ENCODE measurements at regions not wholly inside any gene's neighbourhood (a gene's known extent, or its start where the extent isn't known, plus 50 kb on each side); places are given as distances from the start of the nearest gene placed in this dataset.
"Not testable (repeated sequence)": the region's sequence is repeated elsewhere in the genome, so short reads cannot be mapped to it uniquely, and the experiment has no call there.

DNA sequence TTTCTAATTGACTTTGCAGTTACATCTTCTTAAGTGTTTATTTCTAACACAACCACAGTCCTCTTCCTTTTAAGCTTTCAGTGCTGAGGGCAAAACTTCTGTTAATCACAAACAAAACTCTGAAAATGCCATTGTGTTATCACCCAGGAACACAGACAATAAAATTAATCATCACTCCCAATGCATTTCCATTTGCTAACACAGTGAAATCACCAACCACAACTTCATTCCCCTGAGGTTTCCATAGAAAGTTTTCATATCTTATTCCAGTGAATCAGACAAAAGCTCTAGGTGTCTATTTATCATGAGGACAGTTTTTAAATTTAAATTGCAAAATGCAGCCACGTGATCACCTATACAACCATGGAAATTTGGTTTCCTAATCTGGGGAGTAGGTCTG, 516.2 kb upstream of the TSPY4 start:
- DNase-seq (ENCODE audit: low read depth) = no peak

DNA sequence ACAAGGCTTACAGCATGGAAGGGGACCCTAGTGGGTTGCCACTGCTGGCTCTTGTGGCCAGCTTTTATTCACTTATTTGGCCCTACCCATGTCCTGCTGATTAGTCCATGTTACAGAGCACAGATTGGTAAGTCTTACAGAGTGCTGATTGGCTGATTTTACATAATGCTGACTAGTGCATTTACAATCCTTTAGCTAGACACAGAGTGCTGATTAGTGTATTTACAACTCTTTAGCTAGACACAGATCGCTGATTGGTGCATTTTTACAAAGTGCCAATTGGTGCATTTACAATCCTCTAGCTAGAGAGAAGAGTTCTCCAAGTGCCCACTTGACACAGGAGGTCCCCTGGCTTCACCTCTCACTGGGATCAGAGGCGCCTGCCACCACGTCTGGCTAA, 485.0 kb upstream of the TSPY4 start:
- no peak for DNase-seq (ENCODE audit: low read depth)

DNA sequence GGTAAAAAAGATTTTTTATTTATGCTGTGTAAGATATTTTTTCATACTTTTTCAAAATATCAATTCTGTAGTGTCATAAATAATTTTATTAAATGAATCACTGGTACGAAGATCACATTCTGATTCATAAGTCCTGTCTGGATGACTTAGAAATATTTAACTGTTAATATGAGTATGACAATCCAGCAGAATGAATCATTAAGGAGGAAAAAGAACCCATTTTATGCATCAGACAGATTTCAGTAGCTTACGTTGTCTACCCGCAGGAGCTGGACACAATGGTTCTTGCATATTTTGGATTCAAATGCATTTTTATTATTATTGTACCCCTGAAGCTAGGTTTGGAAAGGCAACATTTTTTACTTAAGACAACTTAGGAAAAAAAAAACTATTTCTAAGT, 448.9 kb upstream of the TSPY4 start:
- DNase-seq (ENCODE audit: low read depth) = no peak

DNA sequence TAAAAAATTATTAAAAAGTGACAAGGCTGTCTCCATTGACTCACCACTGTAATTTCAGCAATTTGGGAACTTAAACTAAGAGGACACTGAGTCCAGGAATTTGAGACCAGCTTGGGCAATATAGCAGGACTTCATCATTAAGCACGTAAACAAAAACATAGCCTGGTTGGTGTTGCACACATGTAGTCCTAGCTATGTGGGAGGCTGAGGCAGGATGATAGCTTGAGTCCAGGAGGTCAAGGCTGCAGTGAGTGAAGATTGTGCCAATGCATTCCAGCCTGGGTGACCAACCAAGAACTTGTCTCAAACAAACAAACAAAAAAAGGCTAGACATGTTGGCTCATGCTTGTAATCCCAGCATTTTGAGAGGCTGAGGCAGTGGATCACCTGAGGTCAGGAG, 439.4 kb upstream of the TSPY4 start:
- no peak for DNase-seq (ENCODE audit: low read depth)

DNA sequence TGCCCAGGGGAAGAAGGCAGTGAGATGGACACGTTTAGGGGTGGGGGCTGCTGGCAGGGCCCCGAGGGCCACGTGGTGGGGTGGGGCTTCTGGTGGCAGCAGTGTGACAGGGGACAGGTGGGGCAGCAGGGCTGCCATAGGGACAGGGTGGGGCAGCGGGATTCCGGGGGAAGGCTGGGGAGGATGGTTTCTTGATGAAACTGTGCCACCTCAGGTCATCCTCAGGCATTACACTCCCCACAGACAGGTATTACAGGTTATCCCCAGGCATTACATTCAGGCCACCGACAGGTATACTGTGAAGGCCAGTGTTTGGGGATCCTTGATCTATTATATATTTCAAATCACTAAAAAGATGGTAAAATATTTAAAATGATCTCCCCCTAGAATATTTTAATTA, 432.1 kb upstream of the TSPY4 start:
- DNase-seq (ENCODE audit: low read depth) = no peak

DNA sequence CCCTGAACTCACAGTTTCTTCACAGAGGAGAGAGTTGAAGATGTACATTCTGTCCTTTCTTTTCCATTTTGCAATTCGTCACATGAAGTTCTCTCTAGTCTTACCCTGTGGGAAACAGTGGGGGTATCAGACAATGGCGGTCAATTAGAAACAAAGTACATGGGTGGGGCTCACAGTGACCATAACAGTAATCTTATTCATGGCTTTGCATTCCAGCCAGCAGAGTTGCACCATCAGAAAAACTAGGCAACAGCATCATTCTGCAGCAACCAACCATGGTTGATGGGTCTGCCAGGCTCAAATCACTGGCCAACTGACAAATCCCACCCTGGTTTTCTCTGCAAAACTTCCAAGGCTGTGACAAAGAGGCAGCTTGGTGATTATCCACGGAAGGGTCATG, 414.7 kb upstream of the TSPY4 start:
- not testable (repeated sequence) for DNase-seq (ENCODE audit: low read depth)
